HepG2 (cell line): ENCODE measurements at regions not wholly inside any gene's neighbourhood (a gene's known extent, or its start where the extent isn't known, plus 50 kb on each side); places are given as distances from the start of the nearest gene placed in this dataset.

Source experiments
- ATAC-seq: fragments of 200-7000 bp; cut with Tn5 transposase; 3 replicates; pipeline ENCODE4 v1.9.1; 2020; ENCODE audit warnings: mild to moderate bottlenecking, moderate library complexity
- BruUV-seq: library from RNA; stranded (reverse); fragments of 400-500 nt; replicated peaks from 2 replicates; lab custom pipeline; 2021; lab: Mats Ljungman, UMichigan
- CTCF ChIA-PET: fragments of 300-600 bp; formaldehyde crosslinking; extraction: SDS; loops from one replicate; lab custom pipeline; 2021; ENCODE audit warnings: low total read pairs, inconsistent platforms, low intra/inter-chr PET ratio; lab: Yijun Ruan, JAX
- POLR2A ChIA-PET: fragments of 350-600 bp; sonication (Branson Sonifier 250); formaldehyde crosslinking; loops from one replicate; lab custom pipeline; 2020; ENCODE audit warnings: antibody characterized with exemption, inconsistent platforms; lab: Yijun Ruan, JAX
- DNase-seq: peaks from one replicate; pipeline ENCODE4 v3.0.0-alpha.2; 2015; ENCODE audit warnings: low spot score
- FAIRE-seq: peaks from 3 replicates; lab custom pipeline; 2011; peaks lifted over from hg19 to GRCh38; lab: Jason Lieb, UNC
- H2AFZ ChIP-seq: one replicate; pipeline ENCODE4 v1.6.1; 2011; ENCODE audit warnings: low read length, inconsistent platforms
- H3K27ac ChIP-seq: fragments of 300-600 bp; 3 replicates; pipeline ENCODE4 v1.8.0; 2011; ENCODE audit warnings: mixed run types, mild to moderate bottlenecking, mixed read lengths, low read length, inconsistent platforms; ENCODE audit not compliant: insufficient read depth; ENCODE audit errors: extremely low read length
- H3K27me3 ChIP-seq, 2 experiments: fragments of 200-600 bp in 1 of 2; 2 replicates in 1 of 2; 3 replicates in 1 of 2; pipeline versions ENCODE4 v1.6.0 to v1.8.0; 2011; ENCODE audit warnings: low read length in 2 of 2, mild to moderate bottlenecking in 2 of 2, moderate library complexity in 2 of 2, inconsistent platforms in 1 of 2; ENCODE audit not compliant: insufficient read depth in 2 of 2, control insufficient read depth in 1 of 2
- H3K36me3 ChIP-seq, 2 experiments: fragments of 200-600 bp in 1 of 2; replicated peaks in 1 of 2; 2 replicates in 1 of 2; 3 replicates in 1 of 2; pipeline versions ENCODE4 v1.5.1 to v1.8.0; 2011; ENCODE audit warnings: low read length in 2 of 2, inconsistent platforms in 1 of 2; ENCODE audit not compliant: insufficient read depth in 2 of 2, control insufficient read depth in 1 of 2
- H3K4me1 ChIP-seq: 2 replicates; pipeline ENCODE4 v1.5.1; 2012; ENCODE audit warnings: low read length, inconsistent platforms; ENCODE audit not compliant: insufficient read depth
- H3K4me2 ChIP-seq: 2 replicates; pipeline ENCODE4 v1.6.0; 2011; ENCODE audit warnings: low read depth, low read length, inconsistent platforms
- H3K4me3 ChIP-seq, 3 experiments: fragments of 200-600 bp in 1 of 3; sonication (generic), shearing (Covaris generic) in 1 of 3; replicated peaks in 1 of 3; 2 replicates each; pipeline ENCODE4 v1.5.1; 2011 to 2016; ENCODE audit warnings: low read length in 3 of 3, inconsistent platforms in 2 of 3, low read depth in 2 of 3, mild to moderate bottlenecking in 2 of 3, control low read depth in 1 of 3, mixed read lengths in 1 of 3; ENCODE audit not compliant: insufficient read depth in 1 of 3
- H3K79me2 ChIP-seq: one replicate; pipeline ENCODE4 v1.6.1; 2011; ENCODE audit warnings: low read length, inconsistent platforms; ENCODE audit not compliant: insufficient read depth
- H3K9ac ChIP-seq: 2 replicates; pipeline ENCODE4 v1.6.0; 2011; ENCODE audit warnings: mild to moderate bottlenecking, low read depth, low read length, inconsistent platforms; ENCODE audit not compliant: insufficient read depth
- H3K9me3 ChIP-seq: 2 replicates; pipeline ENCODE4 v1.5.1; 2012; ENCODE audit warnings: mild to moderate bottlenecking, low read length
- H4K20me1 ChIP-seq: 2 replicates; pipeline ENCODE4 v1.6.0; 2011; ENCODE audit warnings: inconsistent platforms, mild to moderate bottlenecking, low read length, moderate library complexity; ENCODE audit not compliant: insufficient read depth
- ARID2 ChIP-seq: sonication (generic); formaldehyde crosslinking; IDR thresholded peaks from 2 replicates; pipeline ENCODE4 v1.8.1; 2022; ENCODE audit warnings: mild to moderate bottlenecking, missing genetic modification reagents, borderline replicate concordance
- IRX3 ChIP-seq: sonication (generic); formaldehyde crosslinking; IDR thresholded peaks from 2 replicates; pipeline ENCODE4 v1.8.1; 2023; ENCODE audit warnings: mild to moderate bottlenecking, low read depth, missing genetic modification reagents, borderline replicate concordance
- MEF2D ChIP-seq: sonication (generic); formaldehyde crosslinking; IDR thresholded peaks from 2 replicates; pipeline ENCODE4 v1.5.1; 2020; ENCODE audit warnings: mild to moderate bottlenecking, missing genetic modification reagents
- MIXL1 ChIP-seq: IDR thresholded peaks from 2 replicates; pipeline ENCODE4 v1.6.1; 2016
- PHF20 ChIP-seq: sonication (generic); formaldehyde crosslinking; IDR thresholded peaks from 2 replicates; pipeline ENCODE4 v1.5.0; 2020; ENCODE audit warnings: mild to moderate bottlenecking, missing genetic modification reagents
- SMAD3 ChIP-seq: sonication (generic); formaldehyde crosslinking; IDR thresholded peaks from 2 replicates; pipeline ENCODE4 v1.4.0; 2020; ENCODE audit warnings: missing genetic modification reagents
- SMARCE1 ChIP-seq: fragments of 450-650 bp; IDR thresholded peaks from 2 replicates; pipeline ENCODE4 v1.6.1; 2017; ENCODE audit warnings: borderline replicate concordance
- SNAPC2 ChIP-seq: sonication (generic); formaldehyde crosslinking; IDR thresholded peaks from 2 replicates; pipeline ENCODE4 v1.8.1; 2022; ENCODE audit warnings: mild to moderate bottlenecking, missing genetic modification reagents
- ZNF160 ChIP-seq: sonication (generic); formaldehyde crosslinking; IDR thresholded peaks from 2 replicates; pipeline ENCODE4 v1.8.0; 2022; ENCODE audit warnings: mild to moderate bottlenecking, inconsistent platforms, missing genetic modification reagents
- ZNF251 ChIP-seq: sonication (generic); formaldehyde crosslinking; IDR thresholded peaks from 2 replicates; pipeline ENCODE4 v1.9.0; 2021; ENCODE audit warnings: mild to moderate bottlenecking, missing genetic modification reagents
- ZNF333 ChIP-seq: sonication (generic); formaldehyde crosslinking; IDR thresholded peaks from 2 replicates; pipeline ENCODE4 v1.4.0; 2020; ENCODE audit warnings: mild to moderate bottlenecking, missing genetic modification reagents, borderline replicate concordance
- ZNF598 ChIP-seq: sonication (generic); formaldehyde crosslinking; IDR thresholded peaks from 2 replicates; pipeline ENCODE4 v1.5.1; 2020; ENCODE audit warnings: mild to moderate bottlenecking, missing genetic modification reagents, borderline replicate concordance
- ZNF780A ChIP-seq: sonication (generic); formaldehyde crosslinking; IDR thresholded peaks from 2 replicates; pipeline ENCODE4 v1.8.0; 2022; ENCODE audit warnings: mild to moderate bottlenecking, missing genetic modification reagents, moderate library complexity
- WGBS: methylation state at CpG from one replicate; pipeline ENCODE4 v1.1.6; 2017; ENCODE audit warnings: low lambda C conversion rate; 5-methylcytosine and 5-hydroxymethylcytosine counted together
- in situ Hi-C: cut with HindIII; loops from 2 replicates; pipeline ENCODE4 v1.10.0; 2017; ENCODE audit warnings: low pct_unique_long_range_greater_than_20kb; ENCODE audit not compliant: extremely low pct_ligation_motif_present
- intact Hi-C: fragments of 100-400 bp; cut with micrococcal nuclease; formaldehyde crosslinking; loops from one replicate; pipeline ENCODE4 v1.10.0; 2022; ENCODE audit not compliant: unreplicated experiment
- TF ChIP-seq, protein P1 (sequence below): sonication (generic); formaldehyde crosslinking; IDR thresholded peaks from 2 replicates; pipeline ENCODE4 v1.5.0; 2020; ENCODE audit warnings: missing genetic modification reagents
- TF ChIP-seq, protein P2 (sequence below): sonication (generic); formaldehyde crosslinking; IDR thresholded peaks from 2 replicates; pipeline ENCODE4 v1.8.0; 2022; ENCODE audit warnings: mild to moderate bottlenecking, missing genetic modification reagents
- TF ChIP-seq, protein P3 (sequence below): sonication (generic); formaldehyde crosslinking; IDR thresholded peaks from 2 replicates; pipeline ENCODE4 v1.9.0; 2021; ENCODE audit warnings: missing genetic modification reagents, mild to moderate bottlenecking, borderline replicate concordance

DNA sequence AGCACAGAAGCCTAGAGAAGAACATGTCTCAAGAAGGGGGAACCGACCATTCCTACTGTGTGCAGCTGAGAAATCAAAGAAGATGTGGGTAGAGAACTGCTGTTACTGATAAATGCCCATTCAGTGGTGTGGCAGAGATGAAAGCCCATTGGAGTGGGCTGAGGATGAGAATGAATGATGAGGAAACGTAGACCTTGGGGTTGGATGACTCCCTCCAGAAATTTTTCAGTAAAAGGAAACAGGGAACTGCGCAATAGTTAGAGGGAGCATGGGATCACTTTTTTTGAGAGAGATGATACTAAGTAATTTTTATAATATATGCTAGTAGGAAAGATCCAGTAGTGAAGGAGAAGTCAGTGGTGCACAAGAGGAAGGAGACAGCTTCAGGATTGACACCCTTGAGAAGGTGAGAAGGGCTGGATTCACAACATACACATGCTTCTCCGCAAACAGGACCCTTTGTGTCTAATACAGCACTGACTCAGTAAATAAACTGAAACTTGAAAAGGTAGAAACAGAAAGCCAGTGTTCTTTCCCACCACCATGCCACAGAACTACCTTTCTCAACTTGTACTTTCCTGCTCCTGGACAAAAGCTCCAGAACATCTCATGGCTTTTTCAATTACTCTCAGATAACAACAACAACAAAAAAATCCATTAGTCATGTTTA lies 104.7 kb upstream of the IL6 start:
- WGBS = 20% methylated on average over 4 of the region's 4 CpGs
- Histone ChIP-seq H3K27ac (no peak overlapping the region), H3K27me3 (no peaks in the 10 kb centered on the region), H4K20me1 (no peaks in the 10 kb centered on the region), H3K79me2 (no peaks in the 10 kb centered on the region), H3K4me2 (no peak overlapping the region), H3K9me3 (peaks cover 11% of the 10 kb centered on the region; the same call in 1 of the 2 replicates), H3K4me1 (no peaks in the 10 kb centered on the region), H2AFZ (no peak overlapping the region), H3K9ac (no peak overlapping the region), H3K4me3 (no peak overlapping the region), H3K36me3 (no peaks in the 10 kb centered on the region)
- ChIA-PET POLR2A (no interaction called here), CTCF (no interaction called here)
- no TSS peak for BruUV-seq
- intact Hi-C loops = no loop called here
- in situ Hi-C loops = no loop called here
- no peak for FAIRE-seq
- DNase-seq = no peak
- TF ChIP-seq, protein P1, sequence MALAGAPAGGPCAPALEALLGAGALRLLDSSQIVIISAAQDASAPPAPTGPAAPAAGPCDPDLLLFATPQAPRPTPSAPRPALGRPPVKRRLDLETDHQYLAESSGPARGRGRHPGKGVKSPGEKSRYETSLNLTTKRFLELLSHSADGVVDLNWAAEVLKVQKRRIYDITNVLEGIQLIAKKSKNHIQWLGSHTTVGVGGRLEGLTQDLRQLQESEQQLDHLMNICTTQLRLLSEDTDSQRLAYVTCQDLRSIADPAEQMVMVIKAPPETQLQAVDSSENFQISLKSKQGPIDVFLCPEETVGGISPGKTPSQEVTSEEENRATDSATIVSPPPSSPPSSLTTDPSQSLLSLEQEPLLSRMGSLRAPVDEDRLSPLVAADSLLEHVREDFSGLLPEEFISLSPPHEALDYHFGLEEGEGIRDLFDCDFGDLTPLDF (CRISPR knock-in tag) = no peak
- TF ChIP-seq, protein P2, sequence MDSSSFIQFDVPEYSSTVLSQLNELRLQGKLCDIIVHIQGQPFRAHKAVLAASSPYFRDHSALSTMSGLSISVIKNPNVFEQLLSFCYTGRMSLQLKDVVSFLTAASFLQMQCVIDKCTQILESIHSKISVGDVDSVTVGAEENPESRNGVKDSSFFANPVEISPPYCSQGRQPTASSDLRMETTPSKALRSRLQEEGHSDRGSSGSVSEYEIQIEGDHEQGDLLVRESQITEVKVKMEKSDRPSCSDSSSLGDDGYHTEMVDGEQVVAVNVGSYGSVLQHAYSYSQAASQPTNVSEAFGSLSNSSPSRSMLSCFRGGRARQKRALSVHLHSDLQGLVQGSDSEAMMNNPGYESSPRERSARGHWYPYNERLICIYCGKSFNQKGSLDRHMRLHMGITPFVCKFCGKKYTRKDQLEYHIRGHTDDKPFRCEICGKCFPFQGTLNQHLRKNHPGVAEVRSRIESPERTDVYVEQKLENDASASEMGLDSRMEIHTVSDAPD (CRISPR knock-in tag) = no peak
- TF ChIP-seq MEF2D (no peak), SMAD3 (CRISPR knock-in tag) (no peak), ZNF160 (CRISPR knock-in tag) (no peak), ZNF251 (no peak), IRX3 (CRISPR knock-in tag) (no peak), PHF20 (CRISPR knock-in tag) (no peak), ZNF780A (CRISPR knock-in tag) (no peak), ARID2 (CRISPR knock-in tag) (no peak), ZNF598 (CRISPR knock-in tag) (no peak), SNAPC2 (CRISPR knock-in tag) (no peak), MIXL1 (no peak), ZNF333 (no peak), SMARCE1 (no peak)
- TF ChIP-seq, protein P3, sequence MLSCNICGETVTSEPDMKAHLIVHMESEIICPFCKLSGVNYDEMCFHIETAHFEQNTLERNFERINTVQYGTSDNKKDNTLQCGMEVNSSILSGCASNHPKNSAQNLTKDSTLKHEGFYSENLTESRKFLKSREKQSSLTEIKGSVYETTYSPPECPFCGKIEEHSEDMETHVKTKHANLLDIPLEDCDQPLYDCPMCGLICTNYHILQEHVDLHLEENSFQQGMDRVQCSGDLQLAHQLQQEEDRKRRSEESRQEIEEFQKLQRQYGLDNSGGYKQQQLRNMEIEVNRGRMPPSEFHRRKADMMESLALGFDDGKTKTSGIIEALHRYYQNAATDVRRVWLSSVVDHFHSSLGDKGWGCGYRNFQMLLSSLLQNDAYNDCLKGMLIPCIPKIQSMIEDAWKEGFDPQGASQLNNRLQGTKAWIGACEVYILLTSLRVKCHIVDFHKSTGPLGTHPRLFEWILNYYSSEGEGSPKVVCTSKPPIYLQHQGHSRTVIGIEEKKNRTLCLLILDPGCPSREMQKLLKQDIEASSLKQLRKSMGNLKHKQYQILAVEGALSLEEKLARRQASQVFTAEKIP (CRISPR knock-in tag) = no peak
- ATAC-seq = no peak
